HG03575 (cell line): ENCODE measurements at regions not wholly inside any gene's neighbourhood (a gene's known extent, or its start where the extent isn't known, plus 50 kb on each side); places are given as distances from the start of the nearest gene placed in this dataset.

Experiments used
- ATAC-seq: cut with Tn5 transposase; IDR thresholded peaks from one replicate; pipeline ENCODE4 v1.9.1; 2021; ENCODE audit not compliant: unreplicated experiment, insufficient number of reproducible peaks, low FRiP score; ENCODE audit errors: extremely low read depth

GRCh38 chr2:175536059-175536458, 354.5 kb upstream of the ATP5MC3 start:
- no peak for ATAC-seq

GRCh38 chr2:175535631-175536030, 354.1 kb upstream of the ATP5MC3 start:
- ATAC-seq, result no peak

- ATAC-seq, result no peak
These were observed 344.5 kb upstream of the ATP5MC3 start for GRCh38 chr2:175525975-175526374.

DNA sequence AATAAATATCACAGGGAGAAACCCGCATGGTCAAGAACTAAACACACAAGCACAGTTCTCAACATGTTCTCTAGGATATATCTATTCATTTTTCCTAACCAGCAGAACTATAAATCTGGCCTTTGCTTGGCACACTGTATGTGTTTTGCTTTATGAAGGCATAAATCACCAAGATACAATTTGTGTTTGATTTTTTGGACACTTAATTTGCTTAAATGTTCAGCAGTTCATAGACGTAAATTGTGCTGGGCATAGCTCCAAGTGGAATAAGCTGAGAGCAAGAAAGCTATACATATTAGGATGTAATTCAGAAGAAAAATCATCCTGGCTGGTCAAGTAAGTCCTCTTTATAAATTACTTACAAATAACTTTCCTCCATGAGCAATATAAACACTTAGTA, 341.5 kb upstream of the ATP5MC3 start:
- no peak for ATAC-seq

- ATAC-seq, result no peak
These were observed 336.7 kb upstream of the ATP5MC3 start for GRCh38 chr2:175518206-175518605.

DNA sequence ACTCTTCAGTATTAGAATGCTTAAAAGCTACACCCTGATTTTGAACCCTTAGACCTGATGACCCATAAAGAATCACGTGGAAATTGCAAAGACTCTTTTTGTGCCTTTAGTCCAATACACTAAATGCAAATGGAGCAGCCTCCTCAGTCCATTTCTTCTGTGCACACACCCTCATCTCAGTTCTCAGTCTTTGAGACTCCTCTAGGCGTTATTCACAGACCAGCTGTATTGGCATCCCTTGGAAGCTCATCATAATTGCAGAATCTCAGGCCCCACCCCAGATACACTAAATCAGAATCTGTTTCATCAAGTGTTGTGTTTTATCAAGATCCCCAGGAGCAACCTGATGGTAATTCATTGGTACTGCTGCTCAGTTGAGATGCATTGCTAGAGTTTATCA, 335.0 kb upstream of the ATP5MC3 start:
- ATAC-seq, result no peak

GRCh38 chr2:175500255-175500654, 318.7 kb upstream of the ATP5MC3 start:
- no peak for ATAC-seq

- no peak for ATAC-seq
These were observed 308.9 kb upstream of the ATP5MC3 start for GRCh38 chr2:175490360-175490791.

DNA sequence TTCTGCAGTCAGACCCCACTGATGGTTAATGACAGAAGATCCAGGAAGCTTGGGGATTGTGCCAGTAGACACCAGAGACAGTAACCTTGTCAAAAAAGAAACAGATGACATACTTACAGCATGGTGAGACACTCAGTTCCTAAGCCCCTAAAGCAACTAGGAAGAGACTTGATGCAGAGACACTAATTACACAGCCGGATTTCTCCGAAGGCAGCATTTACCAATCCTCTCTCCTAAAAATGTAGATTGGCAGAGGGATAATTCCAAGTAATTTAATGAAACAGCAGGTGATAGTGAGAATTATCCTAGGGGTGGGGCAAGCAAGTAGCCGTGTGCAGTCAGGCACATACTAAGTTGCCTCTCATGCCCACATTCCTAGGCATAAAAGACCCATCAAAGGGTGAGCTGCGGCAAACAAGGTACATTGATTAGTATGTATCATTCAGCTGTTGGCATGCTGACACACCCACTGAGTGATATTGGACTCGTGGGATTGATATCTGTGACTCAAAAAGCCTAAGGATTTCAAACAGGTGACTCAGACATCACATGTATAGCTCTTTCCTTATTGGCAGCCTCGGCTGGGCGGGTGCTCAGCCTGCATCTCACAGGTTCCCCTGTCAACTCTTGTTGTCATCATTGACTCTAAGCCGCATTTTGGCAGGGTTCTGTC, 296.7 kb upstream of the ATP5MC3 start:
- ATAC-seq, result no peak

DNA sequence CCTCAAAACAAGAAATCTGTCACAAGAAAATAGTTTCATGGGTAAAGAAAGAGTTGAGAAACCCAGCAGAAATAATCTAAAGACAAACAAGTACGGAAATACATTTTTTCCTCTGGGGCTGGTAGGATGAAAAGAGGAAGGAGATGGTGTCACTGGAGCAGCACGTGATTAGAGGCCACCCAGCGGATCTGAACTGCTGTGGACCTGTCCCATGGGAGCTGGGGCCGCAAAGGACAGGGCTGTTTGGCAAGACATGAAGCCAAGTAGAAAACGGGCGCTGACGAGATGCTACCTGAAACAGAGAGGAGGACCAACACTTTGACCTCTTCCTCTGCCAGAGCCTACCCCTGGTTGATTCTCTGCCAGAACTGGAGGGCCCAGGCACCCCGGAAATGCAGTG, 295.4 kb upstream of the ATP5MC3 start:
- no peak for ATAC-seq

GRCh38 chr2:175476374-175476773, 294.9 kb upstream of the ATP5MC3 start:
- ATAC-seq, result no peak

- ATAC-seq, result no peak
These were observed 293.6 kb upstream of the ATP5MC3 start for GRCh38 chr2:175475130-175475529.

DNA sequence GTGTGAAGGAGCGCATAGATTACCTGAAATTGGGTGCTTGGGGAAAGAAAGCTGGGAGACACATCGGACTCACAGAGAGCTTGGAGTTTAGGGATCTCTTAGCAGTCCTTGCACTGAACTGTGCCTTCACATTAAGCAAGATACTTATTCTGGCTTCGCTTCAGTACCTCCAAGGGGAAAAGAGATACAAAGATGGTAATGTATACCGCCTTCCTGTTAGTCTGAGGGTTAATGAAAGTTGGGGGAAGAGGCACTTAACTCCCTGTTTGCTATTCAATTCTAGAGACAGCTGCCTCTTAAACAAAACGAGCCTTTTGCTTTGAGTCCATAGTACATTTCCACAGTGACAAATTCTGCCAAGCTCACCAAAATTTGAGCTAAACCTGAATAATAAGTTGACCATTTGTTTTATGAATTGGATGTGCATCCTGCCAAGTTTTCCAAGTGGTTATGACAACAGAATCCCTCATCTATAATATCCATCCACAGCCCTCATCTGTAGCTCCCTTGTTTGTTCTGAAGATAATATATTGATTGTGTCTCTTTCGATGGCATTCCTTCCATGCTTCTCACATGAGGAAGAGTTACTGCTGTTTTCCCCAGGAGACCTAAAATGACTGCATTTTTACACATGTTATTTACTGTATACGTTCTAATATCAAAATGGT, 287.1 kb upstream of the ATP5MC3 start:
- ATAC-seq, result no peak

GRCh38 chr2:175465101-175465500, 283.6 kb upstream of the ATP5MC3 start:
- ATAC-seq, result no peak

GRCh38 chr2:175464311-175464670, 282.8 kb upstream of the ATP5MC3 start:
- no peak for ATAC-seq

DNA sequence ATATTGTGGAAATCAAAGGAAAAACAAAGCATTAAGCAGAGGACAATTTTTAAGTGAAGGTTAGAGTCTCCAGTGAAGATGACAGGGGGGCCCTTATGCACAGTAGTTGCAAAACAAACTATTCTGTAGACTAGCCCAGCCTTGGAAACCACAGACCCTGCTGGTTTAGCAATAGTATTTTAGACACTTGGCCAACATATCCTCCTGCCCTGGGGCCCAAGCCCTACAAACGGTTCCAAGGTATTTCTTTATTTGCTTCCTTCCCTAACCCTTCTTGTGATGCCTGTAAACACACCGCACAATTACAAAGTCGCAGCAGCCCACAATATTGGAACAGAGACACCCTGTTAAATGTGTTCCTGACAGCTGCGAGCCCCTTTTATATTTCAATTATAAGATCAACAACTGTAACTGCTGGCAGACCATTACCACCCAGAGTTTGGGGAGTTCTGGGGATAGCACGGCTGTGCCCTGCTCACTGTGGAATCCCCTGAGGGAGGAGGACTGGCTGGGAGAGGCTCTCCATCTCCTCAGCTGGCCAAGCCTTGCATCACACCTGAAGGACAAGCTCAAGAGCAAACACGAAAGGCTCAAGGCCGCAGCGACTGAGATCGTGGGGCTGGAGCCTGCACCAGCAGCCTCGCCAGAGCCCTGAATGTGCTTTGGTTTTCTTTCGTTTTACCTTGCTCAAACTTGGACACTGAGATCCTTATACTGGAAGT, 282.2 kb upstream of the ATP5MC3 start:
- ATAC-seq, result no peak

DNA sequence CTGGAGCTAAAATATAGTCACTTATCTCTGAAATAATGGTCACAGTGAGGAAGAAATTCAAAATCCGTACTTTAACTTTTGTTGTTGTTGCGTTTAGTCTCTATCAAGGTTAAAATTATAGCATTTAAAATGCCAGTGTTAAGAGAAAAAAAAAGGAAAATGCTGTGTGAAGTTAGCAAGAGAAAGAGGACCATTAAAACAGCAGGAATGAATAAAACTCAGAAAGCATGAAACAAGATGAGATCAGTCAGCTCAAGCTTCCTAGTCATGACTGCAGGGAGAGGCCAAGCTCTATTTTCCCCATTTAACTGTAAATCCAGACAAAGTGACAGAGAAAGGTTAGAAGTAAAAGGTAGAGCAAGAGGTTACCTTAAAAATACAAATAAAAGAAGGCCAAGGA, 281.7 kb upstream of the ATP5MC3 start:
- ATAC-seq, result no peak

- ATAC-seq, result no peak
These were observed 280.7 kb upstream of the ATP5MC3 start for GRCh38 chr2:175462246-175462645.

GRCh38 chr2:175461839-175462238, 280.3 kb upstream of the ATP5MC3 start:
- no peak for ATAC-seq

GRCh38 chr2:175457895-175458448, 276.5 kb upstream of the ATP5MC3 start:
- ATAC-seq, result no peak
